GM23248 (cell line): ENCODE measurements at regions not wholly inside any gene's neighbourhood (a gene's known extent, or its start where the extent isn't known, plus 50 kb on each side); places are given as distances from the start of the nearest gene placed in this dataset.

Experiments used
- EZH2 ChIP-seq: fragments of 200-600 bp; sonication (generic); IDR thresholded peaks from 2 replicates; pipeline ENCODE4 v1.6.1; 2018; ENCODE audit warnings: antibody characterized with exemption, mild to moderate bottlenecking; ENCODE audit not compliant: insufficient read depth, poor library complexity, severe bottlenecking
- EZH2phosphoT487 ChIP-seq: fragments of 200-600 bp; sonication (generic); IDR thresholded peaks from 2 replicates; pipeline ENCODE4 v1.6.1; 2018; ENCODE audit warnings: antibody characterized with exemption, moderate library complexity, mild to moderate bottlenecking, low read depth; ENCODE audit not compliant: insufficient read depth

- TF ChIP-seq EZH2 (no peak), EZH2phosphoT487 (no peak)
Measured at GRCh38 chr11:59267736-59268475, 55.2 kb upstream of the MPEG1 start.
